ENCODE measurements at regions not wholly inside any gene's neighbourhood (a gene's known extent, or its start where the extent isn't known, plus 50 kb on each side); places are given as distances from the start of the nearest gene placed in this dataset.

GRCh38 chr4:7141151-7141834 lies 51.0 kb upstream of the SORCS2 start:
- no peak for TF ChIP-seq CTCF (IDR thresholded peaks at IDR 0.05; ENCODE audit: poor library complexity, severe bottlenecking)
- no peaks in the 10 kb centered on the region for H3K36me3 ChIP-seq (ENCODE audit: low read depth)
- no peak for ATAC-seq (ENCODE audit: low read depth)

DNA sequence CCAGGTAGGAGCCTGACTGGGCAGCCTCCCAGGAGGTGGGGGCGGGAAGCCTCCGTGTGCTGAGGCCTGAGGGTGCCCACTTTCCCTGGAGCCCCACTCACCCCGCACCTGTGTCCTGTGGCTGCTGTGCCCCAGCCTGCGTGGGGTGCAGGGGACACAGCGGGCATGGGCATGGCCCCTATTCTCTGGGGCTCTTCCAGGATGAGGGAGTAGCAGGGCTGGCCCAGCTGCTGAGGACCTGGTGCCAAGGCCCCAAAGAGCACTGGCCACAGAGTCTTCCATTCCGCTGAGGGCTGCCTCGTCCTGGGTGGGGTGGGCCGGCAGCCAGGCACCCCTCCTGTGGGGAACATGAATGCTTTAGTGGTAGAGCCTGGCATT lies 51.7 kb upstream of the SORCS2 start:
- Histone ChIP-seq H3K27ac (ENCODE audit: poor library complexity, severe bottlenecking) (no peak overlapping the region), H3K9me3 (ENCODE audit: severe bottlenecking) (no peaks in the 10 kb centered on the region), H3K36me3 (ENCODE audit: low read depth) (no peaks in the 10 kb centered on the region), H3K4me1 (ENCODE audit: insufficient read depth, poor library complexity, severe bottlenecking) (no peaks in the 10 kb centered on the region), H3K4me3 (ENCODE audit: severe bottlenecking) (no peak overlapping the region), H3K27me3 (ENCODE audit: insufficient read depth, poor library complexity, severe bottlenecking) (no peaks in the 10 kb centered on the region)
- DNase-seq (ENCODE audit: low spot score) = no peak
- ATAC-seq (ENCODE audit: low read depth) = no peak
- no peak for TF ChIP-seq CTCF (IDR thresholded peaks at IDR 0.05; ENCODE audit: poor library complexity, severe bottlenecking)

More at GRCh38 chr4:7141151-7141834, 51.0 kb upstream of the SORCS2 start:
- Histone ChIP-seq H3K4me3 (ENCODE audit: severe bottlenecking) (no peak overlapping the region), H3K9me3 (ENCODE audit: severe bottlenecking) (no peaks in the 10 kb centered on the region), H3K27ac (ENCODE audit: poor library complexity, severe bottlenecking) (no peak overlapping the region), H3K4me1 (ENCODE audit: insufficient read depth, poor library complexity, severe bottlenecking) (no peaks in the 10 kb centered on the region), H3K27me3 (ENCODE audit: insufficient read depth, poor library complexity, severe bottlenecking) (no peaks in the 10 kb centered on the region)
- DNase-seq (ENCODE audit: low spot score) = no peak

DNA sequence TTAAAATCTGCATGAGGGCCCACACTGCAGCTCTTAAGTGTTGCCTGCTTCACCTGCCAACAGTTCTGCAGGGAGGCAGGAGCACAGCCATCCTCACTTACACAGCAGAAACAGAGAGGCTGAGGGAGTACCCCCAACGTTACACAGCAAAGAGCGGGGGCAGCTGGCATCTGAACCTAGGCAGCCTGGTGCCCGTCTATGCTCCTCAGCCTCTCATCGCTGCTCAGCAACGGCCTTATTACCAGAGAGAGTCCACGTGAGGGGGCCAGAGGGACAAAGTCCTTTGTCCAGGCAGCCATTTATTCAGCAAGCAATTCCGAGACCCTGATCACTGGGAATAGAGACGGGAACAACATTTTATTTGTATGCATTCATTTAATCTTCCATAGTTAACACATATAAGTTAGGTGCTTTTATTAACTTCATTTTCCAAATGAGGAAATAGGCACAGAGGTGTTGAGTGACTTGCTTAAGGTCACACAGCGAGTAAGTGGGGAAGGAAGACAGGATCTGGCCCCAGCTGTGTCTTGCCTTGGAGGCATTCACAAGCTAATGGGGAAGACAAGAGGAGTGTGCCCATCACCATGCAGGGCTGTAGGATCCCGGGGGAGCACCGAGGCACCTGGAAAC lies 52.2 kb upstream of the SORCS2 start:
- no peaks in the 10 kb centered on the region for H3K9me3 ChIP-seq (ENCODE audit: severe bottlenecking)
- no peaks in the 10 kb centered on the region for H3K4me1 ChIP-seq (ENCODE audit: insufficient read depth, poor library complexity, severe bottlenecking)
- no peak overlapping the region for H3K27ac ChIP-seq (ENCODE audit: poor library complexity, severe bottlenecking)
- H3K4me3 ChIP-seq (ENCODE audit: severe bottlenecking) = no peak overlapping the region
- H3K27me3 ChIP-seq (ENCODE audit: insufficient read depth, poor library complexity, severe bottlenecking) = no peaks in the 10 kb centered on the region
- TF ChIP-seq CTCF (IDR thresholded peaks at IDR 0.05; ENCODE audit: poor library complexity, severe bottlenecking) = no peak
- no peak for ATAC-seq (ENCODE audit: low read depth)
- no peak for DNase-seq (ENCODE audit: low spot score)
- no peaks in the 10 kb centered on the region for H3K36me3 ChIP-seq (ENCODE audit: low read depth)

DNA sequence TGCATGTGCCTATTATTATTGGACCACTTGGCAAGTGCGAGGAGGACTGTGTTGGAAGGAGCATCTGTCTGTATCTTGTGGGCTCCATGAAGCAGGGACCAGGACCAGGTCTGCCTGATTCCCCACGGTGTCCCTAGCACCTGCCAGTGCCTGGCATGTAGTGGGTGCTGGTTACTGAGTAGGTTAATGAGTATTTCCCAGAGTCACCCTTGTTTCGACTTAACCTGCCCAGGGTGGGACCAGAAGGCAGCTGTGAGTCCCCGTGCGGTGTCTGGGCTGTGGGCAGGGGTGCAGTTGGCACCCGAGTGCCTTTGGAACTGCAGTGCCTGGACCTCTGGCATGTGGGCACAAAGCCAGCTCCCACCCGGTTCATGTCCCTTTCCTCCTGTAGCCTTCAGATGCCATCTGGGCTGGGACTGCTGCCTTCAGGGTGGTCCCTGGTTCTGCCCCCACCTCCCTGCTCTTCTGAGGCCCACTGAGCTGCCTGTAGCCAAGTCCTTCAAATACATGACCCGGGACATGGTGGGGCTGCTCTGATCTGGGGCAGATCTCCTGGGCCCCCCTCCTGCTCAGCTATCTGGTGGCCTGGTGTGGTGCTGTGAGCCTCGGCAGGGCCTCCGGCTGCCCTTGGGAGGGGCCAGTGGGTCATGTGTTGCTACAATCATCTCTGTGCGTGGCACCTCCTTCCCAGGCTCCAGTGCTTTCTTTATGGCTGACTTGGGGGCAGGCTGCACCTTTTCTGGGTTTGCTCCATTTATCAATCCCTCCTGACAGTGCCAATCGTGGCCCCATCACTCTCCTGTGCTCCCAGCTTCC lies 53.0 kb upstream of the SORCS2 start:
- no peaks in the 10 kb centered on the region for H3K4me1 ChIP-seq (ENCODE audit: insufficient read depth, poor library complexity, severe bottlenecking)
- H3K27me3 ChIP-seq (ENCODE audit: insufficient read depth, poor library complexity, severe bottlenecking) = no peaks in the 10 kb centered on the region
- H3K27ac ChIP-seq (ENCODE audit: poor library complexity, severe bottlenecking) = no peak overlapping the region
- no peaks in the 10 kb centered on the region for H3K36me3 ChIP-seq (ENCODE audit: low read depth)
- H3K9me3 ChIP-seq (ENCODE audit: severe bottlenecking) = no peaks in the 10 kb centered on the region
- TF ChIP-seq CTCF (IDR thresholded peaks at IDR 0.05; ENCODE audit: poor library complexity, severe bottlenecking) = no peak
- H3K4me3 ChIP-seq (ENCODE audit: severe bottlenecking) = no peak overlapping the region
- DNase-seq (ENCODE audit: low spot score) = no peak
- ATAC-seq (ENCODE audit: low read depth) = no peak
